Neural cell (in vitro differentiated cells): ENCODE measurements at regions not wholly inside any gene's neighbourhood (a gene's known extent, or its start where the extent isn't known, plus 50 kb on each side); places are given as distances from the start of the nearest gene placed in this dataset.

Experiments
- EP300 ChIP-seq: fragments of 450-650 bp; conservative IDR thresholded peaks from 2 replicates; pipeline ENCODE4 v1.6.1; 2014; ENCODE audit warnings: antibody characterized with exemption, mild to moderate bottlenecking, moderate library complexity; ENCODE audit not compliant: poor library complexity, severe bottlenecking
- EZH2 ChIP-seq: fragments of 200-600, 300-800 bp; shearing (Covaris generic), sonication (generic); IDR thresholded peaks from 2 replicates; pipeline ENCODE4 v1.6.1; 2014; ENCODE audit warnings: antibody characterized with exemption, low read length, borderline replicate concordance, mild to moderate bottlenecking; ENCODE audit not compliant: insufficient read depth, poor library complexity, severe bottlenecking
- MXI1 ChIP-seq: fragments of 450-650 bp; conservative IDR thresholded peaks from 2 replicates; pipeline ENCODE4 v1.6.1; 2014; ENCODE audit warnings: antibody characterized with exemption, mild to moderate bottlenecking; ENCODE audit not compliant: poor library complexity, severe bottlenecking
- POLR2AphosphoS5 ChIP-seq: IDR thresholded peaks from 2 replicates; pipeline ENCODE4 v1.6.1; 2012
- RAD21 ChIP-seq: fragments of 450-650 bp; conservative IDR thresholded peaks from 2 replicates; pipeline ENCODE4 v1.6.1; 2014; ENCODE audit warnings: antibody characterized with exemption, mild to moderate bottlenecking, moderate library complexity
- TAF1 ChIP-seq: IDR thresholded peaks from 2 replicates; pipeline ENCODE4 v1.6.1; 2012; ENCODE audit warnings: low read depth
- TF ChIP-seq, protein P1 (sequence below): fragments of 450-650 bp; IDR thresholded peaks from 2 replicates; pipeline ENCODE4 v1.5.1; 2014; ENCODE audit warnings: antibody characterized with exemption, mild to moderate bottlenecking, moderate library complexity; ENCODE audit not compliant: poor library complexity, severe bottlenecking
- TF ChIP-seq, protein P2 (sequence below): IDR thresholded peaks from 2 replicates; pipeline ENCODE4 v1.6.1; 2012; ENCODE audit warnings: borderline replicate concordance

DNA sequence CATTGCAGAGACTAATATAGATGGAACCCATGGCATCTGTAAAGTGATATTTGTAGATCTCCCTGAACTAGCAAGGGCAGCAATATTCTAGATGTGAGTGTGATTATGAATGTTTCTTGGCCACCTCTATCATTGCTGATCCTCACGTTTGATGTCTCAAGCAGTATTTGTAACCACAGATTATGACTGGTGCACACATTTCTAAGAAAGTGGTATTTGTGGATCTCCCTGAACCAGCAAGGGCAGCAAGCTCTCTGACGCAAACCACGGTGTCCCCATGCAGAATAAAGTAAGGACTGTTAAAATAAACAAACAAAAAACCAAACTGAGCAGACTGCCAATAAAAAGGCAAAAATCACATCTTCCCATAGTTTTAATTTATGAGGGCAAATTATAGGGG lies 301.3 kb downstream of the CSNK1G3 start:
- TF ChIP-seq EZH2 (no peak), TAF1 (no peak), POLR2AphosphoS5 (no peak), MXI1 (no peak), EP300 (no peak), RAD21 (no peak)
- TF ChIP-seq, protein P1, sequence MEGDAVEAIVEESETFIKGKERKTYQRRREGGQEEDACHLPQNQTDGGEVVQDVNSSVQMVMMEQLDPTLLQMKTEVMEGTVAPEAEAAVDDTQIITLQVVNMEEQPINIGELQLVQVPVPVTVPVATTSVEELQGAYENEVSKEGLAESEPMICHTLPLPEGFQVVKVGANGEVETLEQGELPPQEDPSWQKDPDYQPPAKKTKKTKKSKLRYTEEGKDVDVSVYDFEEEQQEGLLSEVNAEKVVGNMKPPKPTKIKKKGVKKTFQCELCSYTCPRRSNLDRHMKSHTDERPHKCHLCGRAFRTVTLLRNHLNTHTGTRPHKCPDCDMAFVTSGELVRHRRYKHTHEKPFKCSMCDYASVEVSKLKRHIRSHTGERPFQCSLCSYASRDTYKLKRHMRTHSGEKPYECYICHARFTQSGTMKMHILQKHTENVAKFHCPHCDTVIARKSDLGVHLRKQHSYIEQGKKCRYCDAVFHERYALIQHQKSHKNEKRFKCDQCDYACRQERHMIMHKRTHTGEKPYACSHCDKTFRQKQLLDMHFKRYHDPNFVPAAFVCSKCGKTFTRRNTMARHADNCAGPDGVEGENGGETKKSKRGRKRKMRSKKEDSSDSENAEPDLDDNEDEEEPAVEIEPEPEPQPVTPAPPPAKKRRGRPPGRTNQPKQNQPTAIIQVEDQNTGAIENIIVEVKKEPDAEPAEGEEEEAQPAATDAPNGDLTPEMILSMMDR = no peak
- TF ChIP-seq, protein P2, sequence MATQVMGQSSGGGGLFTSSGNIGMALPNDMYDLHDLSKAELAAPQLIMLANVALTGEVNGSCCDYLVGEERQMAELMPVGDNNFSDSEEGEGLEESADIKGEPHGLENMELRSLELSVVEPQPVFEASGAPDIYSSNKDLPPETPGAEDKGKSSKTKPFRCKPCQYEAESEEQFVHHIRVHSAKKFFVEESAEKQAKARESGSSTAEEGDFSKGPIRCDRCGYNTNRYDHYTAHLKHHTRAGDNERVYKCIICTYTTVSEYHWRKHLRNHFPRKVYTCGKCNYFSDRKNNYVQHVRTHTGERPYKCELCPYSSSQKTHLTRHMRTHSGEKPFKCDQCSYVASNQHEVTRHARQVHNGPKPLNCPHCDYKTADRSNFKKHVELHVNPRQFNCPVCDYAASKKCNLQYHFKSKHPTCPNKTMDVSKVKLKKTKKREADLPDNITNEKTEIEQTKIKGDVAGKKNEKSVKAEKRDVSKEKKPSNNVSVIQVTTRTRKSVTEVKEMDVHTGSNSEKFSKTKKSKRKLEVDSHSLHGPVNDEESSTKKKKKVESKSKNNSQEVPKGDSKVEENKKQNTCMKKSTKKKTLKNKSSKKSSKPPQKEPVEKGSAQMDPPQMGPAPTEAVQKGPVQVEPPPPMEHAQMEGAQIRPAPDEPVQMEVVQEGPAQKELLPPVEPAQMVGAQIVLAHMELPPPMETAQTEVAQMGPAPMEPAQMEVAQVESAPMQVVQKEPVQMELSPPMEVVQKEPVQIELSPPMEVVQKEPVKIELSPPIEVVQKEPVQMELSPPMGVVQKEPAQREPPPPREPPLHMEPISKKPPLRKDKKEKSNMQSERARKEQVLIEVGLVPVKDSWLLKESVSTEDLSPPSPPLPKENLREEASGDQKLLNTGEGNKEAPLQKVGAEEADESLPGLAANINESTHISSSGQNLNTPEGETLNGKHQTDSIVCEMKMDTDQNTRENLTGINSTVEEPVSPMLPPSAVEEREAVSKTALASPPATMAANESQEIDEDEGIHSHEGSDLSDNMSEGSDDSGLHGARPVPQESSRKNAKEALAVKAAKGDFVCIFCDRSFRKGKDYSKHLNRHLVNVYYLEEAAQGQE = no peak
